NCI-H2227 (cell line): ENCODE measurements at regions not wholly inside any gene's neighbourhood (a gene's known extent, or its start where the extent isn't known, plus 50 kb on each side); places are given as distances from the start of the nearest gene placed in this dataset.

ENCODE experiments used
- DNase-seq: peaks from one replicate; lab custom pipeline; 2025; ENCODE audit not compliant: unreplicated experiment; lab: John Stamatoyannopoulos, UW

DNA sequence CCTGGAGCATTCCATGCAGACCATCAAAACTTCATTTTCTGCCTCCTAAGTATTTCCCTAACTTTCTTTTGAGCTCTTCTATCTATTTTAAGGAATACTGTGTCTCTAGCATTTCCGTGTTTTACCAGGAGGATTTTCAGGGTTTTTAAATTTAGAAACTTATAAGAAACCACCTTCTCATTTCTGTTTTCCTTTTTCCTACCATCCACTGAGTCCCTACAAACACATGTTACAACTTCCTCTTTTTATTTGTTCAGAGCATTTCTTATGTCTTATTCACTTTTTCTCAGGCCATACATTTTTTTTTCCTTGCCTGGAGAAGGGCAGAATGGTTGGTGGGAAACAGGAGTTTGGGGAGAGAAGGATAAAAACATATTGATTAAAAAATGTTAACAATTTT is 130.0 kb upstream of the BMP5 start:
- no peak for DNase-seq

DNA sequence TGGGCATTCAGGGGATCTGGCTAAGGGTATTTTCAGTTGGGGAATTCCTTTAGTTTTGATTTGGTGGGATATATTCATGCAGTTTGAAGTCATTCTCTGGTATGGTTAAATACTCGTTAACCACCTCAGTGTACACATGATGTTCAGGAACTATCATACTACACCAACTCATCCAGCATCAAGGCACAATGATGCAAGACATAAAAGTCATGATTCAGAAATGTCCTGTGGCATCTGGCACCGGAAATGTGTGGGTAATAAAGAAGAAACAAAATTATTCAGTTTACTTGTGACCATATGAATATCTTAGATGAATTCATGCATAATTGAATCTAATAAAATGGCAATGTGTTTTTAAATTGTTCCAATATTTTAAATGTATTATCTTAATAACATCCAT is 129.0 kb upstream of the BMP5 start:
- DNase-seq: no peak

DNA sequence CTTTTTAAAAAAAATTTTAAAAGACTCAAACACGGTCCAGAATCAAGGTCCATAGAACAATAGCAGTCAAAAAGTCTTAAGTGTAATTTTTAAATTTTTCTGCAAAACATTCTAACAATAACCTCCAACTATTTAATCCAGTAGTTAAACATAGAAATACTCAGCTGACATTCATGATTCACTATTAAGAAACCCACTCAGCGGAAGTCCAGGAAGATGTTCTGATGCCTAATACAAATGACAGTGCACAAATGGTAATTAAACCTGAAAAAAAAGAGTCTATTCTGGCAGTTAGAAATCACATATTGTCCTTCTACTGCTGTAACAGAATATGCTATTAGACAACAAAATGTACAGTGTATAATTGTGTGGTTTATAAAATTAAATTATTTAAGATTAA is 128.2 kb upstream of the BMP5 start:
- DNase-seq: no peak

DNA sequence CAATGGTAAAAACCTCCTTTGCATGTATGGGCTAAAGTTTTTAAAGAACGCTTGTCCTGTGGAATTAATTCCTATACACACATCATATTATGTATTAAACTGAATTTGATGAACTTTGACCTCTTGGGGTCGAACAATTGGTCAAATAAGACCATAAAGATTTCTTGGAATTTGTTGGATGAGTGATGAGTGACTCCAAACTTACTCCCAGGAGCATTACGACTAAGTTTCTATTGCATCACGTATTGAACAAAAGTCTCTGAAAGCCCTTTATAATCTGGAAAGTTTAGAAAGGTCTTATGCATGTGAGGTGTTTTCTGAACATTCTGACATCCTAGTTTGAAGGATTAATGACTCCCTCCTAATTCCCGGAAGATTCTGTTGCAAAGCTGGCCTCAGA is 126.9 kb upstream of the BMP5 start:
- DNase-seq: no peak

DNA sequence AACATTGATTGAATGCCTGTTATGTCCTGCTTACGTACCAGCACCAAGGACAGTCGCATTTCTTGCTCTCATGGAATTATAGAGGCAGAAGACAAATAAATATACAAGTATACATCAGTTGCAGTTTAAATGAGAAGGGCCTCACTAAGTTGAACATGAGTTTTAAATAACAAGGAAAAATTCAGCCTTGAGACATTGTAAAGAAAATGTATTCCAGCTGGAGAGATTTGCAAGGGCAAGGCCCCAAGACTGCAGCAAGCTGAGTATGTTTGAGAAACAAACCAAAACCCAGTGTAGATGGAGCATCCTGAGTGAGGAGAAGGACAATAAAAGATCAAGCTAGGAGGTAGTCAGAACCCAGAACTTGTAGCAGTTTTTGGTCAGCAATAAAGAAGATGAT is 123.2 kb upstream of the BMP5 start:
- DNase-seq: no peak

DNA sequence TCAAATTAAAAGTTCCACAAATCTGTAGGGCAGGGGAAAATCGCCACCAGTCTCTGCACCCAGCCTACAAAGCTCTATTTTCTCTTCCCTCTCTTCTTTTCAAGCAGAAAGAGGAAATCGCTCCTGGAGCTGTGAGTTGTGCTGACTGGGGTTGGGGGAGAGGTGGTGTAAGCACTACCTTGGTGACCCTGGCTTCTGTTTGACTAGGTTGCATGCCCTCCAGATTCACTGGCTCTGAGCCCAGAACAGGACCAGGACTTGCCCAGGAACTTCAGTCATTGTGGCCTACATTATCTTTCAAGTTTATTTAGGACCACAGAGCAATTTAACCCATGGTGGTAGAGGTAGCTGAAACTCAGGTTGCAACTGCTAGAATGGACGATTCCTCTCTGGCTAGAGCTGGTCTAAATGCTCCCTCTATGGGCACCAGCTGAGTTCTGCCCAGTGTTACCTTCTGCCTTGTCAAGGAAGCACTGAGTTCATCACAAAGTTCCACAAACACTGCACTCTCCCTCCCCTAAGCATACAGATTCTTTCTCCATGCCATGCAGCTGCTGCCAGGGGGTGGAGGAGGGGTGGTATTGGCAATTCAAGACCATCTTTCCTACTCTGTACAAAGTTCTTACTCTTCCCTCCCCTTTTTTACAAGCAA is 122.0 kb upstream of the BMP5 start:
- DNase-seq: no peak

DNA sequence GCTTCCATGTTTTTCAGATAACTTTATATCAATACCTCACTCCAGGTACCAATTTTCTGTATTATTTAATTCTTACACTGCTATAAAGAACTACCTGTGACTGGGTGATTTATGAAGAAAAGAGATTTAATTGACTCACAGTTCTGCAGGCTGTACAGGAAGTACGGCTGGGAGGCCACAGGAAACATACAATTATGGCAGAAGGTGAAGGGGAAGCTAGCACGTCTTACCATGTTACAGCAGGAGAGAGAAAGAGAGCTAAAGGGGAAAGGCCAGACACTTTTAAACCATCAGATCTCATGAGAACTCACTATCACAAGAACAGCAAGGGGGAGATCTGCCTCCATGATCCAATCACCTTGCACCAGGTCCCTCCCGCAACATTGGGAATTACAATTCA is 119.1 kb upstream of the BMP5 start:
- no peak for DNase-seq

DNA sequence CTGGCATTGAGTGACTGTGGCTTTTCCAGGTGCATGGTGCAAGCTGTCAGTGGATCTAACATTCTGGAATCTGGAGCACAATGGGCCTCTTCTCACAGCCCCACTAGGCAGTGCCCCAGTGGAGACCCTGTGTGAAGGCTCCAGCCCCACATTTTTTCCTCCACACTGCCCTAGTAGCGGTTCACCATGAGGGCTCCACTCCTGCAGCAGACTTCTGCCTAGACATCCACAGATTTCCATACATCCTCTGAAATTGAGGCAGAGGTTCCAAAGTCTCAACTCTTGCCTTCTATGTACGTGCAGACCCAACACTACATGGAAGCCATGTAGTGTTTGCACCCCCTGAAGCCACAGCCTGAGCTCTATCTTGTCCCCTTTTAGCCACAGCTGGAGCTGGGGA is 118.0 kb upstream of the BMP5 start:
- DNase-seq: no peak

DNA sequence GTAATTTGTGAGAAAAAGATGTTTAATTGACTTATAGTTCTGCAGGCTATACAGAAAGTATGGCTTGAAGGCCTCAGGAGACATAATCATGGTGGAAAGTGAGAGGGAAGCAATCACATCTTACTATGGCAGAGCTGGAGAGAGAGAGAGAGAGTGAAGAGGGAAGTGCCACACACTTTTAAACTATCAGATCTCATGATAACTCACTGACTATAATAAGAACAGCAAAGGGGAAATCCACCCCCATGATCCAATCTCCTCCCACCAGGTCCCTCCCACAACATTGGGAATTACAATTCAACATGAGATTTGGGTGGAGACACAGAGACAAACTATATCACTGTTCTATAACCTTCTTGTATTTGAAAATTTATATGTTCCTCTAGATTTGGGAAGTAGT is 117.2 kb upstream of the BMP5 start:
- DNase-seq: no peak

DNA sequence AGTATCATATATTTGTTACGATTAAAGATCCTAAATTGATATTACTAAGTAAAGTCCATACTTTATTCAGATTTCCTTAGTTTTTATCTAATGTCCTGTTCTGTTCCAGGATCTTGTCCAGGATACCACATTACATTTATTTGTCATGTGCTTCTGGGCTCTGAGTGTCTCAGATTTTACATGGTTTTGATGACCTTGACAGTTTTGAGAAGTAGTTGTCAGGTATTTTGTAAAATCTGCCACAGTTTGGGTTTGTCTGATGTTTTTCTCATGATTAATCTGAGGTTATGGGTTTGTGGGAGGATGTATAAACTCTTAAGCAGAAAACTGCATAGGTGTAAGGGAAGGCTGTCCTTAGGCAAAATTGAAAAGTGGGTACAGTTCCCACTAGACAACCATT is 109.9 kb upstream of the BMP5 start:
- no peak for DNase-seq

DNA sequence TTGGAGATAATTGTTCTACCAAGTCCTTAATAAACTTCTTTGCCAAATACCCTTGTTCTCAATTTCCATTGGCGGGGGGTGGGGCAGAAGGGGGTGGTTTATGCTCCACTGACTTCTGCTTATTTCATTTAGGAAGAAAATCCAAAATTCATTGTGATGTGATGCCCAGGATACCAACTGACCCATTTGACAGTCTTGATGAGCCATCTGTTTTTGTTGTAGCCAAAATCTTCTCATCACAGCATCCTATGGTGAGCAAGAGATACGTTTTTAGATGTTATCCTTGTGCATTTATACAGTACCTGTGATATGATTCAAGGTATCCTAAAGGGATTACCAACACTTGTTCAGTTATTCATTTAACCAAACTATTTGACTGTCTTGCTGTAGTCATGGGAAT is 108.5 kb upstream of the BMP5 start:
- no peak for DNase-seq

DNA sequence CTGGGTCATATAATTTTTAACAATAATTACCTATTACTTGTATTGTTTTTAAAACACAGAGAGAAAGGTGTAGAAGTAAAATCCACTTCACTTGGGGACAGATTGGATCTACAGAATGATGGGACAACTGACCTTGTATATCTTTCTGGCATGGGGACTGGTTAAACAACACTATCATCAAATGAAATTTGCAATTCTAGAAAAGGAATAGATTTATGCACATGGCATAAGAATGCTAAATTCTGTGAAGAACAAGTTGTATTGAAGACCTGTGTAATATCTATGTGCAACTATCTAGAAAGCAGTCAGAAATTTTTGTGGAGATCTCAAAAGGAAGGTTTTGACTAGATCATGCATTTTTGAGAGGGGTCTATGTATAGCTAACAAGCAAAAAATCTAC is 106.3 kb upstream of the BMP5 start:
- no peak for DNase-seq

DNA sequence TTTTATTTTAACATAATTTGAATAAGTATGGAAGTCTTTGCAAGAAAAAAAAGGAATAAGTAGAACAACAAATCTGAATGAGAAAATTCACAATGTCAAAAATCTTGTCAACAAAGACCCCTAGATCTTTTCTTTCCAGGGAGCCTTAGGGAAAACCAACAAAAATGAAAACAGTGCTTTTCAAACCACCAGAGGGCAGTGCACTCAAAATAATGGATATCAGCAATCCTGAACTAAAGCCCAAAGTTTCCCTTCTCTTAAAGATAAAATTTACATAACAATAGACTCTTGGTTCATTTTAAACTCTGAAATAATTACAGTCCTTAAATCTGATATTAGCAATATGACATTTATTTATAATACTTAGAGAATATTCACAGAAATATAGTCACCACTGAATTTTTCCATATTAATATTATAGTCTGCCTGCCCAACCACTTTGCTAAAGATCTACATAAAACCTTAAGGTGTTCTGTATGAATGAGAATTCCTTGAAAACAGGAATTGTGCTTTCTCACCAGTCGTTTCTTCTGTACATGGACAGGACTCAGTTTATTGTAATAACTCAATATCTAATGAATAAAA is 105.3 kb upstream of the BMP5 start:
- peak; percentile 54 for DNase-seq

DNA sequence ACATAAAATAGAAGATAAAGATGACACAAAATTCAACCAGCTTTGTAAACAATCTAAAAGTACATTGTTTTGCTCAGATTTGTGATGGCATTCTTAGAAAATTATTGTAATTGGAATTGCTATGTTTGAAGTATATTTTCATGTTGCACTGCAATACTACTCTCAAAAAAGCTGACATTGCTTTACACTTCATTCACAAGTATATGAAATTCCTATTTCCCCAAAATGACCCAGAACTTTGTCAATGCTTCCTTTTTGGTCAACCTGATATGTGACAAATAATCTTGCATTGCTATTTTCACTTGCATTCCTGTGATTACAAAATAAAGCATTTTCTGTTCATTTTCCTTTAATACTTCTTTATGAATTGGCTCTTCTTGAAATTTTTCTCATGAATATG is 104.1 kb upstream of the BMP5 start:
- no peak for DNase-seq

DNA sequence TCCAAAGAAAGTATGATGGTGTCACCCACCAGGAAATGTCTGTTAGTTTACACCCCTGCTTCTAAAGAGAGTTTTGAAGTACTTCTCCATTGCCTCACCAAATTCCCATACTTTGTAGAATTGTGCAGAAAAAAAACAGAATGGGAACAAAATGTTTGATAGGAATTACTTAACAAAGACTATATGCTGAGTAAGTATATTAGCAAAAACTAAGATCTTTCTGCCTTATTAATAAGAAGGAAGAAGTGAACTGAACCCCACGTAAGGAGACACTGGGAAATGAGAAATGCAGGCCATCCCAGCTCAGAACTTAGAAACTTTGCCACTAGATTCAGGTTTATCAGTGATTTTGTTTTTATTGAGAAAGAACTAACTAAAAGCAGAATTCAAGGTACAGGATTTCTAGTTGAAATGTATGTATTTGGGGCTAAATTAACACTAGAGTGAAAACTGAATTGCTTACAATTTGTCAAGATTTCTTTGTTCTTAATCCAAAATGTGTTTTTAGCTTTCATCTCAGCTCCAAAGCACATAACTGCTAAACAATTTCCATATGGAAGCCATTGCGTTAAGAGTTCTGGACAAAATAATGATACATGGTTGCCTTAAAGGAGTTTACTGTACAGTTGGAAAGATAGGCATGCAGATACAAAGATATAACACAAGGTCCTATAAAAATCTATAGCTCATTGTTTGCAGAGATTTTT is 102.7 kb upstream of the BMP5 start:
- no peak for DNase-seq

DNA sequence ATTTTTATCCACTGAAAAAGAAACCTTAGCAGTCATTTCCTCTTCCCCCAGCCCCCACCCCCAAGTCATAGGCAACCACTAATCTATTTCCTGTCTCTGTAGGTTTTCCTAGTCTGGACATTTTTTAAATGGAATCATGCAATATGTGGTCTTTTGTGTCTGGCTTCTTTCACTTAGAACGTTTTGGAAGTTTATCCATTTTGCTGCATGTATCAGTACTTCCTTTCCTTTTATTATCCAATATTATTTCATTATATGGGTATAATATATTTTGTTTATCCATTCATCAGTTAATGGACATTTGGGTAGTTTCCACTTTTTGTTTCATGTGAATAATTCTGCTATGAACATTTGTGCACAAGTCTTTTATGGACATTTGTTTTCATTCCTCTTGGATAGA is 99.3 kb upstream of the BMP5 start:
- DNase-seq: no peak

DNA sequence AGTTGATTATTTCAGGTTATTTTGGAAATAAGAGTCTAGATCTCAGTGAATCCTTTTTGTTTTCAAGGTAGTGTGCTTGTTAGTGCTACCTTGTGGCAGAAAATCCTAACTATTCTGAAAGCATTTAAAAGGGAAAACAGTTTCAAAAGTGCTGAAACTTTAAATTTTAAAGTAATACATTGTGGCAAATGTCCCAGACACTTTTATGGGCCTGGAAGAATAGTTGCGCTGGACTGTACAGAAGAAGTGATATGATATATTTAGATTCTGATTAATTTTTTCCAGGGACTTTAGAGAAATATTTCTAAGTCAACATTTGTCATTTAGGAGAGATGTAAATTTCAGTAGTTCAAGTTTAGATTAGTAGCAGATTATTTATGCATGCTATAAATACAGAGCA is 96.7 kb upstream of the BMP5 start:
- no peak for DNase-seq

DNA sequence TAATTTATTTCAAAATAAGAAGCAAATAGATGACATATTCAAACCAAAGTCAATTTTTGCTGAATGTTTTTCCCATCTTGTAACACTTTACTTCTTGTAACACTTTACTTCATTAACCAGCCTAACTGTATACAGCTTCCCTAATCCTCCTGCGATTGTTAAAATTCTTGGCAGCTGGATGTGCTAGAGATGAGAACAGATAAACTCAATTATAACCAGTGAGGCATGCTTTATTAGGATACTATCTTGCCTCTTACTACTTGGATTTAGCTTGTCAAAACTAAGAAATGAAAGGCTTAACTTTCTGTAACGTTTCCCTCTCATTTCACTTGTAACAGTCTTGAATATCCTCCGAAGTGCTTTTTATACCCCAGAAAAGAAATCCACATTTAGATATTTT is 94.1 kb upstream of the BMP5 start:
- DNase-seq: no peak

DNA sequence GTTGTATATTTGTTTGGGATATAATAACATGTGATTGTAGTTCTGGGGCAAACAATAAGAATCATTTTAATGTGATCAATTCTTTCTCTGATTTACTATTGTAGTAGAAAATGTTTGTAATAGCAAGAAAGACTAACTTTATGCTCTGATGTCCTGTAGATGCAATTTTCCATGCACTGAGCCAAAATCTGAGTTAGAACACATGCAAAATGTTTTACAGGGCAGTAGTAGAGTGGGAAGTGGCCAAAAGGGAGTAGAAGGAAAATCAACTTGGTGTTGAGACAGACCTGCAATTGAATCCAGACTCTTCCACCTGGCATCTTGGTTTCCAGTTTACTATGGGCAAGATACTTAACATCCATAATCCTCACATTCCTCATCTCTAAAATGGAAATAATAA is 93.5 kb upstream of the BMP5 start:
- no peak for DNase-seq

DNA sequence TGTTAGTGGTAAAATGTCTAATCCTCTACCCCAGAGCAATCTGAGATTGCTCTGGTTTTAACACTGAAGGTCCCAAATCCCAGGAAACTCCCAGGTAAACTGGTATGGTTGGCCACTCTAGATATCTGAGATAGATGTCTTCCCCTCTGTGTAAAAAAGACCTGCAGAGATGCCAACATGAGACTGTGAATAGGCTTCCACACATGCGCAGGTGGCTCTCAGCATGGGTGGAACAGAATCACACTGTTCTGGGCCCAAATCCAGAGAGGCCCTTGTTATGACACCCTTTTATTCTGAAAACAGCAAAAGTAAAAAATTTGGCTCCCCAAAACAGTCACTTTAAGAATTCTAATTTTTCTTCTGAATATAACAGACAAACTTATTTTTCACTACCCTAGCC is 88.7 kb upstream of the BMP5 start:
- DNase-seq: no peak

DNA sequence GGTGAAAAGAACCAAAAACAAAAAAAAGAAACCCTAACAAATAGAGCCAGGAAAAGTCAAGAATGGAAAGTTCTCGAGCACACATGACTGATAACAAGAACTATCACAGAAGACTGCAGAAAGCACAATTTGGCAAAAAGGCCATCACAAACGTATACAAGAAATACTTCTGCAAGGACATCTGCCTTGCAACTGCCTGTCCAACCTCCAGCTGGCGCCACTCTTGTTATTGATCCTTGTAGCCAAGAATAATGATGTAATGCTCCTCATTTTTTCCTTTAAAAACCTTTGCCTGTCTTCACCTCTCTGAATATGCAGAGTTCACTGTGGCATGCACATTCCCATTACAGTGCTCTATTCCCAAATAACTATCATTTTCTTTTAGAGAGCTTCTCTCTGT is 87.9 kb upstream of the BMP5 start:
- DNase-seq: peak; percentile 17

DNA sequence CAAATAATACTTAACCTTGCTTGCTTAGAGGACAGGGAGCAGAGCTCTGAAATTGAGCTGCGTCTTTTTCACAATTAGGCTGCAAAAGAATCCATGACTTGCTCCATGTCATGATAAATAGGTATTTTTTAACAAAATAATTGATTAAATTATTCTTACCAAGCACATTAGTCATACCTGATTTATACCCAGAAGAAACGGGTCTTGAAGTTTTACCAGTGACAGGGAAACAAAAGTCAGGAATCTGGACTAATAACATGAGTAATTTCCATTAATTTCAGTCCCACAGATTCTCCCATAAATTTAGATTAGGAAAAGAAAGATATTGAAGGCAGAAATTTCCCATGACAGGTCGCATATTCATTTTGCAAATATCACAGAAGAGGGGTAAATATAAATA is 85.0 kb upstream of the BMP5 start:
- no peak for DNase-seq

DNA sequence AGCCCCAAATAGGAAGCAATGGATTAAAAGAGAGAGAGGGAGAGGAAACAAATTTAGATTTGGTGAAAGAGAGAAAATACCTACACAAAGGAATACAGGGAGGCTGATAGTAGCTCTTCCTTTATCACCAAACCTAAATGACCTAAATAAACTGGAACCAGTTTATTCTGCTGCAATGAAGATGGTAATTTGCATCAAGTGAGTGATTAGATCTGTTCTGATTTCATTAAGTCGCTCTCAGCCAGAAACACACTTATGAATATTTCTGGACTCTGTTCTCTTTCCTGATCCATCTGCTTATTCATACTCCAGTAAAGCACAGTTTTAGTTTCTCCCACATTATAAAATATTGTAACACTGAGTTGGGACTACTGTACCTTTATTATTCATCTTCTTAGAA is 83.4 kb upstream of the BMP5 start:
- DNase-seq: no peak
